ENCODE measurements at regions not wholly inside any gene's neighbourhood (a gene's known extent, or its start where the extent isn't known, plus 50 kb on each side); places are given as distances from the start of the nearest gene placed in this dataset.

DNA sequence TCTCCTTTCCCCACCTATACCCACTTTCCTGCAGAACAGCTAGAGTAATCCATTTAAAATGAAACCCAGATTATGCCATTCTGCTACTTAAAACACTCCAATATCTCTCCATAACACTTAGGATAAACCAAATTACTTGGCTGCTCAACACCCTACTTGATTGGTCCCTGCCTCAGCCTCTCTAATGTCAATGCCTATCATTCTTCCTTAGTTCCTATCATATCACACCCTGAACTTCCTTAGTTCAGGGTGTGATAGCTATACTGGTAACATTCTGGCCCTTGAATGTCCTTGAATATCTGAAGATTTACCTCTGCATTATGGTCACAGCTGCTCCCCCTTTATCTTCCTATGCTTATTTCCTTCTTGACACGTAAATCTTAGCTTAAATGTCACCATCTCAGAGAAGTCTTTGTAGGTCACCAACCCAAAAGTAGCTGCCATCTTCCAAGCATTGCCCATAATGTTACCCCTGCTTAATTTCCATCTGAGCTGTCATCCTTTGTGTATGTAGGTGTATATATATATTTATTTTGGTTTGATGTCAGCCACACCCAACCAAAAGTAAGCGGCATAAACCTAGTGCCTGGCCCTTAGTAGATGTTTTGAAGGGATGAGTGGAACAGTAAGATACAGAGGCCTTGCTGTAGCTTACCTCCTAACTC is 379.8 kb downstream of the PTPRC start:
- TF ChIP-seq, protein P1, sequence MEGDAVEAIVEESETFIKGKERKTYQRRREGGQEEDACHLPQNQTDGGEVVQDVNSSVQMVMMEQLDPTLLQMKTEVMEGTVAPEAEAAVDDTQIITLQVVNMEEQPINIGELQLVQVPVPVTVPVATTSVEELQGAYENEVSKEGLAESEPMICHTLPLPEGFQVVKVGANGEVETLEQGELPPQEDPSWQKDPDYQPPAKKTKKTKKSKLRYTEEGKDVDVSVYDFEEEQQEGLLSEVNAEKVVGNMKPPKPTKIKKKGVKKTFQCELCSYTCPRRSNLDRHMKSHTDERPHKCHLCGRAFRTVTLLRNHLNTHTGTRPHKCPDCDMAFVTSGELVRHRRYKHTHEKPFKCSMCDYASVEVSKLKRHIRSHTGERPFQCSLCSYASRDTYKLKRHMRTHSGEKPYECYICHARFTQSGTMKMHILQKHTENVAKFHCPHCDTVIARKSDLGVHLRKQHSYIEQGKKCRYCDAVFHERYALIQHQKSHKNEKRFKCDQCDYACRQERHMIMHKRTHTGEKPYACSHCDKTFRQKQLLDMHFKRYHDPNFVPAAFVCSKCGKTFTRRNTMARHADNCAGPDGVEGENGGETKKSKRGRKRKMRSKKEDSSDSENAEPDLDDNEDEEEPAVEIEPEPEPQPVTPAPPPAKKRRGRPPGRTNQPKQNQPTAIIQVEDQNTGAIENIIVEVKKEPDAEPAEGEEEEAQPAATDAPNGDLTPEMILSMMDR (IDR thresholded peaks at IDR 0.05) = no peak
- TF ChIP-seq POLR2A (IDR thresholded peaks at IDR 0.05) = no peak

All from suprapubic skin (tissue), 3 donors.